ENCODE measurements at regions not wholly inside any gene's neighbourhood (a gene's known extent, or its start where the extent isn't known, plus 50 kb on each side); places are given as distances from the start of the nearest gene placed in this dataset.

DNA sequence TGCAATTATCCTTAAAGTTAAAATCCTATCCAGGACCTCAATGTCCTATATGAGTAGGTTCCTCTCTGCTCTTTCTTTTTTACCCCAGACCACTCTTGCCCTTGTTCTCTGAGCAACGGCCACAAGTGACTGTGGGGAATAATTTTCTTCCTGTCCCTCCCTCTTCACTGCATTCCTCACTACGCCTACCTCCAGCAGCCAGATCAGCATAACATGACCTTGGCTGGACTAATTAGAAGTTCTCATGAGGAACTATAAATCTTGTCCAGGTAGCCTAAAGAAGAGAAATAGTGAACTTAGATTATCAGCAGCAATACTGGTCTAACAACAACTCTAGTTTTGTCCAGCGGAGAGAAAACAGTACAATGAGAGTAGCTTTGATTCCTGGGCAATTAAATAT is 643.8 kb upstream of the KLHL29 start:
- DNase-seq (no peak), ATAC-seq (ENCODE audit: insufficient read depth, low read depth) (no peak)
- Histone ChIP-seq H2AFZ (ENCODE audit: low read depth, low read length) (no peak overlapping the region), H3K4me3 (ENCODE audit: low read depth in 1 of 2, low read length in 2 of 2) (no peak overlapping the region), H4K20me1 (ENCODE audit: insufficient read depth, low read length) (no peaks in the 10 kb centered on the region), H3K79me2 (ENCODE audit: insufficient read depth, low read length) (no peaks in the 10 kb centered on the region), H3K36me3 (ENCODE audit: insufficient read depth, low read length) (no peaks in the 10 kb centered on the region), H3K27me3 (ENCODE audit: insufficient read depth, low read length, poor library complexity) (no peaks in the 10 kb centered on the region), H3K9ac (ENCODE audit: low read depth, low read length) (no peak overlapping the region), H3K27ac (ENCODE audit: low read length) (no peak overlapping the region), H3K4me1 (ENCODE audit: insufficient read depth, low read length) (no peaks in the 10 kb centered on the region), H3K4me2 (ENCODE audit: insufficient read depth, low read length) (no peak overlapping the region), H3K9me3 (ENCODE audit: insufficient read depth, low read length, severe bottlenecking) (no peaks in the 10 kb centered on the region)
- TF ChIP-seq EZH2 (IDR thresholded peaks at IDR 0.05; ENCODE audit: borderline replicate concordance, low read depth, low read length, severe bottlenecking), result no peak
- TF ChIP-seq, protein P1, sequence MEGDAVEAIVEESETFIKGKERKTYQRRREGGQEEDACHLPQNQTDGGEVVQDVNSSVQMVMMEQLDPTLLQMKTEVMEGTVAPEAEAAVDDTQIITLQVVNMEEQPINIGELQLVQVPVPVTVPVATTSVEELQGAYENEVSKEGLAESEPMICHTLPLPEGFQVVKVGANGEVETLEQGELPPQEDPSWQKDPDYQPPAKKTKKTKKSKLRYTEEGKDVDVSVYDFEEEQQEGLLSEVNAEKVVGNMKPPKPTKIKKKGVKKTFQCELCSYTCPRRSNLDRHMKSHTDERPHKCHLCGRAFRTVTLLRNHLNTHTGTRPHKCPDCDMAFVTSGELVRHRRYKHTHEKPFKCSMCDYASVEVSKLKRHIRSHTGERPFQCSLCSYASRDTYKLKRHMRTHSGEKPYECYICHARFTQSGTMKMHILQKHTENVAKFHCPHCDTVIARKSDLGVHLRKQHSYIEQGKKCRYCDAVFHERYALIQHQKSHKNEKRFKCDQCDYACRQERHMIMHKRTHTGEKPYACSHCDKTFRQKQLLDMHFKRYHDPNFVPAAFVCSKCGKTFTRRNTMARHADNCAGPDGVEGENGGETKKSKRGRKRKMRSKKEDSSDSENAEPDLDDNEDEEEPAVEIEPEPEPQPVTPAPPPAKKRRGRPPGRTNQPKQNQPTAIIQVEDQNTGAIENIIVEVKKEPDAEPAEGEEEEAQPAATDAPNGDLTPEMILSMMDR (IDR thresholded peaks at IDR 0.05; ENCODE audit: borderline replicate concordance, extremely low read depth, low read length, poor library complexity, severe bottlenecking), result no peak

DNA sequence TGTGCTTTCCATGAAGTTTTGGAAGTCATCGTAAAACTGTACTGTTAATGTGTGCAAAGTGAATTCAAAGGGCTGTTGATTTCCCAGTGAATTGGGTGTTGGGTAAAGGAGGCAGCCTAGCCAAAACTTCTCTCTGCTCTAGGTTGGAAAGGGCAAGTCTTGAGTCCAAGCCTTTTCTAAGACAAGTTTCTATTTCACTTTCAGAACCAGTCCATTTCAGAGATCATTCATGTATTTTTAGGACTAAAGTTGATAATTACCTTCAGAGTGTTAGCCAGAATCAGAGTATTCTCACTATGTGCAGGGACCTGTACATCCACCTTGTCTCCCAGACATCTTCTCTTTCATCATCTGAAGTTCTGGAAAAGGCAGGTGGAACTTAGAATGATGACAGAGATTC is 636.1 kb upstream of the KLHL29 start:
- Histone ChIP-seq H3K36me3 (ENCODE audit: insufficient read depth, low read length) (no peaks in the 10 kb centered on the region), H3K9ac (ENCODE audit: low read depth, low read length) (no peak overlapping the region), H2AFZ (ENCODE audit: low read depth, low read length) (no peak overlapping the region), H3K27ac (ENCODE audit: low read length) (no peak overlapping the region), H3K9me3 (ENCODE audit: insufficient read depth, low read length, severe bottlenecking) (no peaks in the 10 kb centered on the region), H3K27me3 (ENCODE audit: insufficient read depth, low read length, poor library complexity) (no peaks in the 10 kb centered on the region), H4K20me1 (ENCODE audit: insufficient read depth, low read length) (no peaks in the 10 kb centered on the region), H3K4me3 (ENCODE audit: low read depth in 1 of 2, low read length in 2 of 2) (no peak overlapping the region), H3K79me2 (ENCODE audit: insufficient read depth, low read length) (no peaks in the 10 kb centered on the region), H3K4me1 (ENCODE audit: insufficient read depth, low read length) (no peaks in the 10 kb centered on the region), H3K4me2 (ENCODE audit: insufficient read depth, low read length) (no peak overlapping the region)
- ATAC-seq (ENCODE audit: insufficient read depth, low read depth) (no peak), DNase-seq (no peak)
- no peak for TF ChIP-seq EZH2 (IDR thresholded peaks at IDR 0.05; ENCODE audit: borderline replicate concordance, low read depth, low read length, severe bottlenecking)
- TF ChIP-seq, protein P1 (IDR thresholded peaks at IDR 0.05; ENCODE audit: borderline replicate concordance, extremely low read depth, low read length, poor library complexity, severe bottlenecking), result no peak

DNA sequence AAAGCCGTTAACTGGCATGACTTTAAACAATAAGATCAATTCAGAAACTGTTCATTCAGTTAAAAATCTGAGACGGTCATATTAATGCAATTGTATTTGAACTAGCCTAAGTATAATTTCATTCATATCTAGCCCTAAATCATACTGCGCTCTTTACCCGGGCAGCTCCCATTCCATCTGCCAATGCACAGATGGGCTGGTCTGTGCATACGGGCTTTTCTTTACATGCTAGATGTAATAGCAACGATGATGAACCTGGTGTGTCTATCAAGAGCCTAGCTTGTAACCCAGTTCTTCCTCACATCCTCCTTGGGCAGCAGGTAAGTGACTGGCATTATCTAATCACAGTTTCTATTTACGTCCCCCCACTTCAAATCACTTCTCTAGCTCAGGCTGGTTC is 631.5 kb upstream of the KLHL29 start:
- H2AFZ ChIP-seq (ENCODE audit: low read depth, low read length), result no peak overlapping the region

More for the DNA sequence above, 631.5 kb upstream of the KLHL29 start:
- TF ChIP-seq EZH2 (IDR thresholded peaks at IDR 0.05; ENCODE audit: borderline replicate concordance, low read depth, low read length, severe bottlenecking), result no peak
- TF ChIP-seq, protein P1 (IDR thresholded peaks at IDR 0.05; ENCODE audit: borderline replicate concordance, extremely low read depth, low read length, poor library complexity, severe bottlenecking), result no peak
- Histone ChIP-seq H3K79me2 (ENCODE audit: insufficient read depth, low read length) (no peaks in the 10 kb centered on the region), H3K4me3 (ENCODE audit: low read depth in 1 of 2, low read length in 2 of 2) (no peak overlapping the region), H4K20me1 (ENCODE audit: insufficient read depth, low read length) (no peaks in the 10 kb centered on the region), H3K27me3 (ENCODE audit: insufficient read depth, low read length, poor library complexity) (no peaks in the 10 kb centered on the region), H3K4me1 (ENCODE audit: insufficient read depth, low read length) (no peaks in the 10 kb centered on the region), H3K36me3 (ENCODE audit: insufficient read depth, low read length) (no peaks in the 10 kb centered on the region), H3K4me2 (ENCODE audit: insufficient read depth, low read length) (no peak overlapping the region), H3K9me3 (ENCODE audit: insufficient read depth, low read length, severe bottlenecking) (no peaks in the 10 kb centered on the region), H3K9ac (ENCODE audit: low read depth, low read length) (no peak overlapping the region), H3K27ac (ENCODE audit: low read length) (no peak overlapping the region)
- no peak for DNase-seq
- ATAC-seq (ENCODE audit: insufficient read depth, low read depth), result no peak

Data from DND-41 (cell line).